ENCODE measurements at regions not wholly inside any gene's neighbourhood (a gene's known extent, or its start where the extent isn't known, plus 50 kb on each side); places are given as distances from the start of the nearest gene placed in this dataset.
"Not testable (repeated sequence)": the region's sequence is repeated elsewhere in the genome, so short reads cannot be mapped to it uniquely, and the experiment has no call there.

DNA sequence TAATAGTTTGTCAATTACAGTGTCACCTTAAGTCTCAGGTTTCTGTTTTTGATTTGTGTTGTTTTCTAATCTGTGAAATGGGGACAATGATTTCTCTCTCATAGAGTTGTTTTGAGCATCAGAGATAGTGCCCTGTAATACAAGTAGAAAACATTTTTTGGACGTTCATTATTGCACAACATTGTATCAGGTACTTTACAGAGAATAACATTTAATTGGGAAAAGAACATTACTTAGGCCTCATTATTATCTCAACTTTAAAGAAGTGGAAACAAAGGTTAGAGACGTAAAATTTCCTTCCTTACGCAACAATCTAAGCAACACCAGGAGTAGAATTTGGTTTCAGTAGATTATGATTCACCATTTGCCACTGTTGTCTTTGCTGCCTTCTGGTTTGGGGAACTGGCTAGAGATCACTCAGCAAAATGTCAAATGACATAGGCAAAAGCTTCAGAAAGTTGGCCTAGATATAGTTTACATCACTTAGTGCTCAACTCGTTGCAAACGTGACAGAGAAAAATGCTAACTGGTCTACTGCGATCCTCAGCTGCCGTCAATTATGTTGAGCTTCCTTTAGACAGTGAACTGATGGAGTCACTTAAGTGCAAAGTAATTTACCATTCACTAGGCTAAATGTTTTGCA, 1026.8 kb downstream of the CDH11 start:
- DNase-seq = no peak

DNA sequence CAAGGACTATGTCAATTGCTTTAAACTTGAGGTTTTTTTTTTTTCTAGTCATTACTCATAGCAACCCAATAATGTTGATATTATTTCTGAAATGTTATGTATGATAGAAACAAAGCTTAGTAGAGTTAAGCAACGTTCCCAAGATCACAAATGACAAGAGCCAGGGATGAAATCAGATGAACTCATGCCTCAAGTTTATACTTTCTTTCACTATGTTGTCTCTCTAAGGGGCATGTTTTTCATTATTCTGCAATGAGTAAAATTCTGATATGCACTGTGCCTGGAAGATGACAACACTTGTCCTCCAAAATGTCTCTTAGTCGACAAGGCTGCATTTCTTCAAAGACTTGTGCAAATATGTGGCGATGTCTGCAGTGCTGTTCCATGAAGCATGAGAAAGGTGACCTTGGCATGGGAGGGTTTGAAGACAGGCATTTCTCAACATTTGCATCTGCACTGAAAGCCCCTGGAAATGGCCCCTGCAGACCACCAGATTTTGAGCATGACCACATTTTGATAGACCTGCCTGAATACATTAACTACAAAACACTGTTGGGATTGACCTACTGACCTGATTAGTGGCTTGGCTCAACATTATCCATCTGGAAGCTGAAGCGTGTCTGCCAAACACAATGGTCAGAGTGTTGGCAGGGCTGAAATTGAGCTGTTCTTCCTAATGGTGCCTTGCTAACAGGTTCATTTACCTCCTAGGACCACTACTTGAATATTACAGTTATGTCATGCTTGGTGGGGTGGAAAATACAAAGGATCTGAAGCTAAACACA, 1027.5 kb downstream of the CDH11 start:
- no peak for DNase-seq

DNA sequence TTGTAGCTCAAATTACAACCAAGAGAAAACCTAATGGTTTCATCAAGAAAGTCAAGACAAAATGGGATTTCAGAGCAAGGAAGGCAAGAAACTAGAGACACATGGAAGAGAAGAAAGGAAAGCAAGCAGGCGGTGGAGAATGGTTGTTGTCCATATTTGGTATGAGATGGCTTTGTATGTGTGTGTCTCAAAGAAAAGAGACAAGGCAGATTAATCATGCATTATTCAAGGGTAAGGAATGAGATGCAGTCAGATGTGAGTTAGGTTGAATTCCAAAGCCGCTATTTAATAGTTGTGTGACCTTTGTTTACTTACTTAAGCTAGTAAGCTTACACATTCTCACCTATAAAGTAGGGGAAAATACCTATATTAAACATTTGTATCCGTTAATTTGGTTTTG, 1029.6 kb downstream of the CDH11 start:
- DNase-seq = no peak

DNA sequence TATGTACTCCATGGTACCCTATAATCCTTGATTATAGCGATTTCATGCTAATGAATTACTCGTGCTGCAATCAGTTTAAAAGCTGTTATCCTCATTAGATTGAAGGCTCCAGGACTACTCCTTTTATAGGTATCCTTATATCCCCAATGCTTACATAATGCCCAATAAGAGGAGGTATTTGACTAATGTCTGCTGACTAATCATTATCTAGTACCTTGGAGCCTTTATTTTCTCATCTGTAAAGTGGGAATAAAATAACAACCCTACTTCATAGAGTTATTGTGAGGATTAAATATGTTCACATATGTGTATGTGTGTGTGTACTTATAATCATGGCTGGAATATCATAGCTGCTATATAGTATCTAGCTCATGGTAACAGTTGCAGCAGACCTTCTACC, 1031.5 kb downstream of the CDH11 start:
- DNase-seq = no peak

DNA sequence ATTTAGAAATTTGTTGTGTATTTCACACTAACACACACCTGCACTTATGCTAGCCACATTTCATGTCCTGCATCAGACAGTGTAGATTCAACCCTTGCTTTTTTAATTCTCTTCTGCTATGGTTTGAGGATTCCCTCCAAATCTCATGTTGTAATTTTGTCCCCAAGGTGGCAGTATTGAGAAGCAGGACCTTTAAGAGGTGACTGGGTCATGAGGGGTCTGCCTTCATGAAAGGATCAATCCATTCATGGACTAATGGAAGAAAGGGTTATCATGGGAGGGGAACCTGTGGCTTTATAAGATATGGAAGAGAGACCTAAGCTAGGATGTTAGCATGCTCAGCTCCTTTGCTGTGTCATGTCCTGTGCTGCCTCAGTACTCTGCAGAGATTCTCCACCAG, 1032.2 kb downstream of the CDH11 start:
- no peak for DNase-seq

DNA sequence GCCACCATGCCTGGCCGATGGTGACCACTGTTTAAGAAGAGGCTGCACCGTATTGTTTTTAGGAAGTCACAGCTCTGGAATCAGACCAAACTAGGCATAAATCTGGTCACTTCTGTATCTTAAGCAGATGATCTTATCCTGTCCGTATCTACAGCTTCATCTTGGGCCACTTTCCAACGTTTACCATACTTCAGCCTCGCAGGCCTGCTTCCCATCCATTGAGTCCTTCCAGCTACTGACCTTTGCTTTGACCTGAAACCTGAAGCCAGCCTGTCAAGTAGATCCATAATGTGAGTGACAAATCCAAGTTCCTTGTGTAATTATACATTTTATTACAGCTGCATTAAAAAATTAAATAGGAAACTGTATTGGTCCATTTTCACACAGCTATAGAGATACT, 1033.0 kb downstream of the CDH11 start:
- no peak for DNase-seq

DNA sequence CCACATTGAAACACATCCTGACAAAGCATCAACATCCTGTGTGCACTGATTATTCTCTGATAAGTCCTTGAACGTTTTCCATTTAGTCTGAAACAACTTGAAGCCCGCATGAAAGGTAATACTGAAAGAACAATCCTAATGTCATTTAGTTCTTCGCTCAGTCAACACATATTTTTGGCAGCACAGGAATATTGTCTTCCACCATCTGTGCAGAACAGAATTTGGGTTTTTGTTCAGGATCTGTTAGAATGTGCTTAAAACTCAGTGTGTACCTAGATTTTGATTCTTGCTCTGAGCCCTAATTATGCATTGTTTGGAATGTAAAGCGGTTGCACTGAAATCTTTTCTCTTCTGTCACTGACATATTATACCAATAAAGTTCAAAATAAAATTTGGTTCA, 1036.6 kb downstream of the CDH11 start:
- DNase-seq = no peak

DNA sequence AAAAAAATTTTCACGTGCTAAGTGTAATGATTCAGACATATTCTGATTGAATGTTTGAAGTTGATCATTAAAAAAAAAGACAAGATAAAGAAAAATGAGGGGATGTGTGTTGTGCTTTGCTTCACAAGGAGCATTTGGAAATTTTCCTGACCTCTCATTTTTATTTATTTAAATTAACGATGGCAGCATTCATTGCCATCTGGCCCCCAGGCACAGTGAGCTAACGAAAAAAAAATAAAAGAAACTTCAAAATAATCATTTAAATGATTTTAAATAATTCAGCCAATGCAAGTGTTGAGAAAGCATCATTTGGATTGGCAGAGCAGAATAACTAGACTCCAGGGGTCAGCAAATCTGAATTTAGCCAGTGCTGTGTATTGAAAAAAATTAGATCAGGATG, 1037.2 kb downstream of the CDH11 start:
- DNase-seq = no peak

DNA sequence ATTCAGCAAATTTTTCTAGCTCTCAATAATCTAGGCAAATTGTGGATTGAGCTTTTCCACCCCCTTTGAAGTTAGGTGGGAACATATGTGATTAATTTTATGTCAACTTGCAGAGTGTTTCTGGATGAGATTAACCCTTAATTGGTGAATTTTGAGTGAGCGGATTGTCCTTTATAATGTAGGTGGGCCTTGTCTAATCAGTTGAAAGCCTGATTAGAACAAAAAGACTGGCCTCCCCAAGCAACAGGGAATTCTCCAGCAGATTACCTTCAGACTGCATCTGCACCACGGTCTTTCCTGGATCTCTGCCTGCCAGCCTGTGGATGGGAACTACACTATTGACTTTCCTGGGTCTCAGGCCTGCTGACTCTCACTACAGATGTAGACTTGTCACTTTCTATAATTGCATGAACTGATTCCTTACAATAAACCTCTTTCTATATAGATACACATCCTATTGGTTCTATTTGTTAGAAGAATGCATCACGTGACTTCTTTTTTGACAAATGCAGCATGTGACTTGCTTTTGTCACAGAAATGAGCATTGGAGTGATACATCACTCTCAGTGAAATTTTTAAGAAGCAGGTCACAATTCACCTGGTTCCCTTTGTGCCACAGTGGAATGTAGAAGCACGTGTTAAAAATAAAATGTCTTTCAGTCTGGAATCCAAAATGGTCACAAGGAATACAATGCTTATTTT, 1038.3 kb downstream of the CDH11 start:
- DNase-seq = no peak

DNA sequence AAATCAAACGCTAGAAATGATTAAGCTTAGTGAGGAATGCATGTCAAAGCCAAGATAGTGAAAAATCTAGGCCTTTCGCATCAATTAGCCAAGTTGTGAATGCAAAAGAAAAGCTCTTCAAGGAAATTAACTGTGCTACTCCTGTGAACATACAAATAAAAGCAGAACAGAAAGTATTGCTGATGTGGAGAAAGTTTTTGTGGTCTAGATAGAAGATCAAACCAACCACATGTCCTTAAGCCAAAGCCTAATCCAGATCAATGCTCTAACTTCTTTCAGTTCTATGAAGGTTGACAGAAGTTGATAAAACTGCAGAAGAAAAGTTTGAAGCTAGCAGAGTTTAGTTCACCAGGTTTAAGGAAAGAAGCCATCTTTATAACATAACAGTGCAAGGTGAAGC, 1044.6 kb downstream of the CDH11 start:
- no peak for DNase-seq

DNA sequence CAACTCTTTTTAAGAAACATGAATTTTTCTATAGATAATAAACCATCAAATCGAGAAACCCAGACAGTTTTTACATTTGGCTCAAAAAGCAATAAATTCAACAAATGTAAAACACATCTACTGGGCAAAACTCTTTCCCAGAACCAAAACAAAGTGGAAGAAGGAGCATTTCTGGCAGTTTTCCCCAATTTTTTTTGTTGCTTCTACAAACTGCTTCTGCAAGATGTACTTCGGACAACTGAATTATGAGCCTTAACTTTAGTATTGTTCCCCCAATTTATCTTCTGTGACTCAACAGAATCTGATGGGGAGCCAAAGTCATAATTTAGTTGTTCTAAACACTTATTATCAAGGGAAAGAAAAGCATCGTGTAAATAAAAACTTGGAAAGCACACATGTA, 1047.2 kb downstream of the CDH11 start:
- DNase-seq = no peak

DNA sequence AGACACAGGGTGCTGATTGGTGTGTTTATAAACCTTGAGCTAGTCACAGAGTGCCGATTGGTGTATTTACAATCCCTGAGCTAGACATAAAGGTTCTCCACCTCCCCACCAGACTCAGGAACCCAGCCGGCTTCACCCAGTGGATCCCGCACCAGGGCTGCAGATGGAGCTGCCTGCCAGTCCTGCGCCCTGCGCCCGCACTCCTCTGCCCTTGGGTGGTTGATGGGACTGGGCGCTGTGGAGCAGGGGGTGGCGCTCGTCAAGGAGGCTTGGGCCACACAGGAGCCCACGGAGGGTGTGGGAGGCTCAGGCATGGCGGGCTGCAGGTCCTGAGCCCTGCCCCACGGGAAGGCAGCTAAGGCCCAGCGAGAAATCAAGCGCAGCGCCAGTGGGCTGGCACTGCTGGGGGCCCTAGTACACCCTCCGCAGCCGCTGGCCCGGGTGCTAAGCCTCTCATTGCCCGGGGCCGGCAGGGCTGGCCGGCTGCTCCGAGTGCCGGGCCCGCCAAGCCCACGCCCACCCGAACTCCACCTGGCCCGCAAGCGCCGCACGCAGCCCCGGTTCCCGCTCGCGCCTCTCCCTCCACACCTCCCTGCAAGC, 1049.6 kb downstream of the CDH11 start:
- not testable (repeated sequence) for DNase-seq

DNA sequence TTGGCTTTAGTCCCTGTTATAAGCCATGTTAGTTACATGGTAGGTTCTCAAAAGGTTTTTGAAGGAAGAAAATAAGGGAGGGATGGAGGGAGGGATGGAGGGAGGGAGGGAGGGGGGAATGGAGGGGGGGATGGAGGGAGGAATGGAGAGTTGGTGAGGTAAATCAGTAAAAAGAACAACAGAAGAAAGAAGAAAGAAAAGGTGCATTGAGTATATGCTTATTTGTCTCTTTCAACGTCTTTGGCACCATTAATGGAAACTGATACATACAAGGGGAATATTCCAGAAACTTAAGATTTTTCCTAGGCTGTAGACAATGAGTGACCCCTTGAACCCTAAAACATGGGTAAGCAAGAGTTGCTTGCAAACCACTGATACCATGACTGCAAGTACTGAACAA, 1056.3 kb downstream of the CDH11 start:
- no peak for DNase-seq

DNA sequence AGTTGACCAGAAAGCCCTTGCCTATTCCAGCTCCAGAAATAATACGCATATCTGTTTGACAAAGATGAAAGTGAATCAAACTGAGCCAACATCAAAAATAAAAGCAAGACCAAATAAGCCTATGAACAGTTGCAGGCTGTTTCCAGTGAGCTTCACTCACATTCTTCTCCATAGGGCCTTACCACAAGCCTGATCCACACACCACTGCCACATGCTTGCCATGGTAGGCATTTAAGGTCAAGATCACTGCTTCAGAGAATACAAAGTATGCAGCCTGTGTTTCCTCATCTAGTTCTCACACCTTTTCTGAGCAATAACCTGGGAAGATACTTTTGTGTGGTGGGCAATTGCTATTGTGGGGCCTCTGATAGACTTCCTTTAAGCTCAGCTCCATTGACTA, 1060.2 kb downstream of the CDH11 start:
- DNase-seq = no peak

DNA sequence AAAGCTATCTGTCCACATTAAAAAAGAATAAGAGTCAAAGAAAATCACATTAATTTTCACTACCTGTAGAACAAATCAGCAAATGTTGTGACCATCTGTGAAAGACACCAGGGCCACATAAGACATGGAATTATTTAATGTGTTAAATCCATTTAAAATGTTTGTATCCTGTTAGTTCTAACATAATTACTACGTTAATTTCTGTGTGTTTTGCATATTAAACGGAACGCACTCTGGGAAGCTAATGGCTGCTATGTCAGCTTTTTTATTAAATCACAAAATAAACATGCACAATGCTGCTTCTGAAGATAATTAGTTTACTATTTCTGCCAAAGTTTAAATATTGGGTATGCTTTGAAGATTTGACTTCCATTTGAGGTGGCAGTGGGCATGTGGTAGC, 1061.2 kb downstream of the CDH11 start:
- DNase-seq = no peak

DNA sequence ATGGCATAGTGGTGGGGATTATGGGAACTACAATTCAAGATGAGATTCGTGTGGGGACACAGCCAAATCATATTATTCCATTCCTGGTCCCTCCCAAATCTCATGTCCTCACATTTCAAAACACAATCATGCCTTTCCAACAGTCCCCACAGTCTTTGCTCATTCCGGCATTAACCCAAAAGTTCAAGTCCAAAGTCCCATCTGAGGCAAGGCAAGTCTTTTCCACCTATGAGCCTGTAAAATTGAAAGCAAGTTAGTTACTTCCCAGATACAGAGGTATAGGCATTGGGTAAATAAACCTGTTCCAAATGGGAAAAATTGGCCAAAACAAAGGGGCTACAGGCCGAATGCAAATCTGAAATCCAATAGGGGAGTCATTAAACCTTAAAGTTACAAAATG, 1063.2 kb downstream of the CDH11 start:
- no peak for DNase-seq

DNA sequence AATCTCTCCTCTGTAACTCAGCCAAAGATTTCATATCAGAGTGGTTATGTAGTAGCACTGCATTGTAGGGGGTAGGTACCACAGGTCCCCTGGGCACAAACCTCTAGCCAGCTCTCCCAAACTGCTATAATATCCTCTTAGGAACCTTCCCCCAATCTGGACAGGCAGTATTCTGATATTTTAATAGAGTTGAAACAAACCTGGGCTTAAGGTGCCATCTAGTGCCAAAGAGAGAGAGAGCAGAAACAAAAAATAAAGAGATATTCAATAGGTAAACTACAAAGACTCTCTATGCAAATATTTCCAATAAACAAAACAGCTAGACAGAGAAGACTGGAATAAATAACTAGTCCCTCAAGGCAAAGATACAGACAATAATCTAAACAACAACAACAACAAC, 1070.0 kb downstream of the CDH11 start:
- DNase-seq = no peak

DNA sequence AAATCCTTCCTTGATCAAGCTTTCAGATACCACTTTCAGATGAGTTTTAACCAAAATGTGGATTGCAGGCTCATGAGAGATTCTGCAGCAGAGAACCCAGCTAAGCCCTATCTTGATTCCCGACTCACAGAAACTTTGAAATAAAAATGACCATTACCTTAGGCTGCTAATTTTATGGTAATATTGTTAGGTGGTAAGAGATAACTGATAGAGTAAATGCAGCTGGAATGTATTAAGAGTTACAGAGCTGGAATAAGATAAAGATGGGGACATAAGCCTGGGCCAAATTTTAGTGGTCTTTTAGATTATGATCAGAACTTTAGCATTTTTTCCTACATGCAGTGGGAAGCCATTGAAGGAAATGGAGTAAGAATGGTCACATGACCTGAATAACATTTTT, 1074.0 kb downstream of the CDH11 start:
- DNase-seq = no peak

DNA sequence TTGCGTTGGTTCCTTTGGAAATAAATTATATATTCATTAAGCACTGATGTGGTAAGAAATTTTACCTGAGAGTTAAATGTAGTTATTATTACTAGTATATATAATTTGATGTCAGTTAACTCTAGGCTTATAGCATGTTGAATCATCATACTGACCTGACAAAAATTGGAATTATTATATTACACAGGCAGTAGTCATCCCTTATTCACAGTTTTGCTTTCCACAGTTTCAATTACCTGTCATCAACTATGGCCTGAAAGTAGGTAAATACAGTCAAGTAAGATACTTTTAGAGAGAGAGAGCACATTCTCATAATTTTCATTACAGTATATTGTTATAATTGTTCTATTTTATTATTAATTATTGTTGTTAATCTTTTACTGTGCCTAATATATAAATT, 1074.7 kb downstream of the CDH11 start:
- no peak for DNase-seq

DNA sequence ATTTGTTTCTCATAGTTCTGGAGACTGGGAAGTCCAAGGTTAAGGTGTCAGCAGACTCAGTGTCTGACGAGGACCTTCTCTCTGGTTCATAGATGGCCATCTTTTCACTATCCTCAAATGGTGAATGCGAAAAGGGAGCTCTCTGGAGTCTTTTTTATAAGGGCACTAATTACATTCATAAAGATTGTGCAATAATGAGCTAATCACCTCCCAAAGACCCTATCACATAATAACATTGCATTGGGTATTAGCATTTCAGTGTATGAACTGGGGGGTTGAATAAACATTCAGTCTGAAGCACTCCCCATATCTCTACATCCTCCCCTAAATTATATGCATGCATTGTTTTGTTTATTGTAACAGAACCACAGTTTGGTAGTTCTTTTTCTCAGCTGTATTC, 1086.5 kb downstream of the CDH11 start:
- no peak for DNase-seq

DNA sequence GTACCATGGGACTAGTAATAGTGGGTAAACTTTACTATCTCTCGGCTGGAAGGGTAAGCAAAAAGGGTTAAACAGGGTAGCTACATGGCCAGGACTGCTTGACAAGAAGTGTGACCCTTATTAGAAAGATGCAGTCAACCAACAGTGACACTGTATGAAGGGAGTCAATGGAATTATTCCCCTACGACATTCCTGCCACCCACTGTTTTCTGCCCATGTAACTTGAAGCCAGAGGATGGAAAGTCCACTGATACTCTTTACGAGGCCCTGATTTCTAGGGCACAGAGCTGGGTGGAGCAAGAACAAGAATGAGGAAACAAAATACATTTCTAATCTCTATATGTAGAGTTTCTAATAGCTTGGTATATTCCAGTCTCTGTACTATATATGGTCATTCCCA, 1102.5 kb downstream of the CDH11 start:
- DNase-seq = no peak

DNA sequence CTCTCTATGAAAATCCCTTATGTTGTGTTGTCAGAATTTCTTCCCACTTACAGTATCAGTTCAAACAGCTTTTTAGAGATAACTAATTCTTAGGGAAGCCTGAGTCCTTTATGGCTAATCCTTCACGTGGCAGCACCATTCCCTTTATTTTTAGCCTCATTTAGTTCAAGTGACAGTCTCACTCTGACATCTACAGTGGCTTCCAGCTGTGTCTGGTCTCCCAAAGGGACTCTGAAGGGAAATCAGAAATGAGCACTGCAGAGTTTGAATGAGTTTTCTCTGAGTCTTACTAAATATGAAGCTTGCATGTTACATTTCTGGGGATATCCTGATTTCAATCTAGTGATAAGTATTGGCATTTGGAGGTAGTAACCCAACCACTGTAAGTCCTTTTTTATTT, 1104.1 kb downstream of the CDH11 start:
- DNase-seq = no peak

DNA sequence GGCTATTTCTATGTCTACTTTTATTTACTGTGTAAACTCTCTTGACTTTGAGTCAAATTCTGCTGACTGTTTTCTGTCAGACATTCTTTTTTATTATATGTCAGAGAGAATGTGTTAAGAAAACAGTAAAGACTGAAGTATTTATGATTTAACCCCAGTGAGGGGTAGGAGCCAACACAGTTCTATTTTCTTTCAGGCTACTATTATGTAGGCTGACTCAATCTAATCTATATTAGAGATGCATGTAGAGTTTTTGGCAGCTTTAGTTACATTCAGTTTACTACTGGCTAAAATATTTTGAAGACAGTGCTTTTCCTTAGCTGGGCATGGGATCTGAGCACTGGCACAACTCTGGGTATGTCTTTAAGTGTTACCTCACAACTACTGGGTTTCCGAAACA, 1108.0 kb downstream of the CDH11 start:
- no peak for DNase-seq
